ENCODE measurements at regions not wholly inside any gene's neighbourhood (a gene's known extent, or its start where the extent isn't known, plus 50 kb on each side); places are given as distances from the start of the nearest gene placed in this dataset.

DNA sequence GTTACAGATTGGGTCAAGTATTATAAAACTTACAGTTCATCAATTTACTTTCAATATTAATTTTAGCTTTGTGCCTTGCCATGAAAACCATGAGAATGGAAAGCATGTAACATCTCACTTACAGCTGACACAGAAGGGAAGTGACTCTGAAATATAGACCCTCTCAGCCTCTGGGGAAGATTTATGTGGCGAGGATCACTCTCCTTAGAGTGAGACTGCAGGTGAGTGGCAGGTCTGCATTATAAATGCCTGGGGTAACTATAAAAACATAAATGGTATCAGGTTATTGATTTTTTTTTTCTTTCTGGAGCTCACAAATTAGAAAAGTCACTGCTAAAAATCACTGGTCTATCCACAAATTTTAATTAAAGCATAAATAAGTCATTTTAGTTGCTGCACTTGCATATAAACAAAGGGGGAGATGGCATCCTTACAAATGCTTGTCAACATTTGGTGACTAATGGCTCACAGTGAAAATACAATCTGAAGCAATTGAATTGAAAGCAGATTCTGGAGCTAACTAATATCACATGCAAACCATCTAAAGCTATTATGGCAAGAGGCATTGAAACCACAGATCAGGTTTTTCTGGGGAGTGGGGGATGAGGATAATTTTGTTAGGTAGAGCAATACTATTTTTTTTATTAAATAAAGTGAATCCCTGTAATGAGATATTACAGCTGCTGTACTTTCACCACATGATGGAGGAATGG, 200.9 kb downstream of the TM2D1 start:
- no peak for DNase-seq (ENCODE audit: low spot score)

GRCh38 chr1:61523229-61523628, 201.7 kb downstream of the TM2D1 start:
- no peak for DNase-seq (ENCODE audit: low spot score)

DNA sequence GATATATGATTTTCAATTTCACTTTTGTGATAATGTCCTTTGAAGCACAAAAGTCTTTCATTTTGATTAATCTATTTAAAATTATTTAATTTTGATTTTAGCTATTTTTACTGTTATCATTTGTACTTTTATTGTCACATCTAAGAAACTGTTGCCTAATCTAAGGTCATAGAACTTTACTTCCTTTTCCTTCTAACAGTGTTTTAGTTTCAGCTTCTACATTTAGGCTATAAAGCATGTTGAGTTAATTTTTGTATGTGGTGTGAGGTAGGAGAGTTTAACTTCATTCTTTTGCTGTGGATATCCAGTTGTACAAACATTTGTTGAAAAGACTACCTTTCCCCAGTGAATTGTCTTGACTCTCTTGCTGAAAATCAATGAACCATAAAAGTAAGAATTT, 204.5 kb downstream of the TM2D1 start:
- DNase-seq (ENCODE audit: low spot score) = no peak

- DNase-seq (ENCODE audit: low spot score) = no peak
These were observed 205.3 kb downstream of the TM2D1 start for GRCh38 chr1:61519631-61520030.

GRCh38 chr1:61518670-61519400, 206.1 kb downstream of the TM2D1 start:
- DNase-seq (ENCODE audit: low spot score) = no peak

GRCh38 chr1:61517345-61517744, 207.6 kb downstream of the TM2D1 start:
- DNase-seq (ENCODE audit: low spot score) = no peak

DNA sequence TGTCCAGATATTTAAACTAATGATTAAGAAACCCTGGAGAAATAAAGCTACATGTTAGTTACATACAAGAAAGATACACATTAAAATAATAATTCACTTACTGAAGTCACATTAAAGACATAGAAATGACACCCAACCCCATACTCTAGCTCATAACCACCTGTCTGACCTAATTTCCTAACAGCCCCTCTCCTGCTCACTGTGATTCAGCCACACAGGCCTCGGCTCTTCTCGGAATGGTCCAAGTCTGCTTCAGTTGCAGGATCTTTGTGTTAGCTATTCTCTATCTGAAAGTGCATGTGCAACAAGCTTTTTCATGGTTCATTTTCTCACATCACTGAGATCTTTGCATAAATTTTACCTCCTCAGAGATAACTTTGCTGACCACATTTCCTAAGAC, 209.8 kb downstream of the TM2D1 start:
- DNase-seq (ENCODE audit: low spot score) = no peak

Data from A172 (cell line).